ENCODE measurements at regions not wholly inside any gene's neighbourhood (a gene's known extent, or its start where the extent isn't known, plus 50 kb on each side); places are given as distances from the start of the nearest gene placed in this dataset.

DNA sequence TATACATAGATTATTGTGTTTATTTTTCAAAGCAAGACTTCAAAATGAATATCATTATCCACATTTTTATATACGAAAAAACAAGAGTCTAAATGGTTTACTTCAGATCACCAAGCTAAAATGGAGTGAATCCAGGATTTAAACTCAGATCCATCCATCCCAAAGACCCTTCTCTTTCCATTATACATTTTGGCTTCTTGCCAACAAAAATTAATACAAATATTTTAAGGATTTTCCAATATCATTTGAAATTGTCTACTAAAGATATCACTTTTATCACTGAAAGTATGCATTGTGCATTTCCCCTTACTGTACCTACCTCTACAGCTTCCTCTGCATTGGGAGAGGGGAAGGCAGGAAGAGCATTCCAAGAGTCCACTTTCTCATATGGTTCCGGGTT, 541.2 kb downstream of the RPS29 start:
- TF ChIP-seq, protein P1, sequence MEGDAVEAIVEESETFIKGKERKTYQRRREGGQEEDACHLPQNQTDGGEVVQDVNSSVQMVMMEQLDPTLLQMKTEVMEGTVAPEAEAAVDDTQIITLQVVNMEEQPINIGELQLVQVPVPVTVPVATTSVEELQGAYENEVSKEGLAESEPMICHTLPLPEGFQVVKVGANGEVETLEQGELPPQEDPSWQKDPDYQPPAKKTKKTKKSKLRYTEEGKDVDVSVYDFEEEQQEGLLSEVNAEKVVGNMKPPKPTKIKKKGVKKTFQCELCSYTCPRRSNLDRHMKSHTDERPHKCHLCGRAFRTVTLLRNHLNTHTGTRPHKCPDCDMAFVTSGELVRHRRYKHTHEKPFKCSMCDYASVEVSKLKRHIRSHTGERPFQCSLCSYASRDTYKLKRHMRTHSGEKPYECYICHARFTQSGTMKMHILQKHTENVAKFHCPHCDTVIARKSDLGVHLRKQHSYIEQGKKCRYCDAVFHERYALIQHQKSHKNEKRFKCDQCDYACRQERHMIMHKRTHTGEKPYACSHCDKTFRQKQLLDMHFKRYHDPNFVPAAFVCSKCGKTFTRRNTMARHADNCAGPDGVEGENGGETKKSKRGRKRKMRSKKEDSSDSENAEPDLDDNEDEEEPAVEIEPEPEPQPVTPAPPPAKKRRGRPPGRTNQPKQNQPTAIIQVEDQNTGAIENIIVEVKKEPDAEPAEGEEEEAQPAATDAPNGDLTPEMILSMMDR (conservative IDR thresholded peaks at IDR 0.05; ENCODE audit: low read depth, low read length), result no peak
- no peak for TF ChIP-seq EZH2 (IDR thresholded peaks at IDR 0.05; ENCODE audit: borderline replicate concordance, low read depth, low read length, poor library complexity, severe bottlenecking)
